PC-3 (cell line): ENCODE measurements at regions not wholly inside any gene's neighbourhood (a gene's known extent, or its start where the extent isn't known, plus 50 kb on each side); places are given as distances from the start of the nearest gene placed in this dataset.

ENCODE experiments used
- ATAC-seq: fragments of 200-7000 bp; cut with Tn5 transposase; 2 replicates; pipeline ENCODE4 v1.9.1; 2020; ENCODE audit warnings: mild to moderate bottlenecking, moderate library complexity
- BruUV-seq: library from RNA; stranded (reverse); fragments of 400-500 nt; replicated peaks from 2 replicates; lab custom pipeline; 2021; lab: Mats Ljungman, UMichigan
- CTCF ChIA-PET: fragments of 300-600 bp; sonication (Branson Sonifier 250); formaldehyde crosslinking; loops from one replicate; lab custom pipeline; 2022; ENCODE audit warnings: antibody characterized with exemption; lab: Charles Lee
- POLR2A ChIA-PET: fragments of 300-600 bp; sonication (Branson Sonifier 250); formaldehyde crosslinking; loops from one replicate; lab custom pipeline; 2022; ENCODE audit warnings: antibody characterized with exemption; ENCODE audit not compliant: unreplicated experiment; lab: Charles Lee
- DNase-seq: peaks from one replicate; pipeline ENCODE4 v3.0.0-alpha.2; 2015
- H2AFZ ChIP-seq: fragments of 300-600 bp; sonication (generic); 2 replicates; pipeline ENCODE4 v1.6.0; 2016; ENCODE audit warnings: antibody characterized with exemption, low read length
- H3F3A ChIP-seq: fragments of 300-600 bp; sonication (generic); one replicate; pipeline ENCODE4 v1.6.0; 2017; ENCODE audit warnings: antibody characterized with exemption, low read length, control low read depth, mild to moderate bottlenecking; ENCODE audit not compliant: unreplicated experiment
- H3K27ac ChIP-seq: fragments of 300-600 bp; sonication (generic); 2 replicates; pipeline ENCODE4 v1.5.1; 2016; ENCODE audit warnings: mild to moderate bottlenecking, low read length
- H3K27me3 ChIP-seq: fragments of 300-600 bp; sonication (generic); 2 replicates; pipeline ENCODE4 v1.6.1; 2016; ENCODE audit warnings: low read length, mixed read lengths
- H3K36me3 ChIP-seq: fragments of 300-600 bp; sonication (generic); 2 replicates; pipeline ENCODE4 v1.6.1; 2016; ENCODE audit warnings: low read depth, mixed run types, low read length, mixed read lengths
- H3K4me1 ChIP-seq: fragments of 300-600 bp; sonication (generic); 2 replicates; pipeline ENCODE4 v1.5.1; 2016; ENCODE audit warnings: low read length; ENCODE audit not compliant: insufficient read depth
- H3K4me2 ChIP-seq: fragments of 300-600 bp; sonication (generic); 2 replicates; pipeline ENCODE4 v1.6.0; 2016; ENCODE audit warnings: low read length
- H3K4me3 ChIP-seq: fragments of 300-600 bp; sonication (generic); 2 replicates; pipeline ENCODE4 v1.5.1; 2016; ENCODE audit warnings: mild to moderate bottlenecking, low read length, mixed read lengths
- H3K79me2 ChIP-seq: fragments of 300-600 bp; sonication (generic); 2 replicates; pipeline ENCODE4 v1.6.1; 2017; ENCODE audit warnings: low read length, mixed read lengths
- H3K9ac ChIP-seq: fragments of 300-600 bp; sonication (generic); 2 replicates; pipeline ENCODE4 v1.6.0; 2016; ENCODE audit warnings: mild to moderate bottlenecking, low read length
- H3K9me2 ChIP-seq: fragments of 300-600 bp; sonication (generic); replicated peaks from 2 replicates; pipeline ENCODE4 v1.6.1; 2016; ENCODE audit warnings: mixed run types, low read length, mixed read lengths
- H3K9me3 ChIP-seq: fragments of 300-600 bp; sonication (generic); 2 replicates; pipeline ENCODE4 v1.6.1; 2016; ENCODE audit warnings: low read length, mixed read lengths
- H4K20me1 ChIP-seq: fragments of 300-600 bp; sonication (generic); 2 replicates; pipeline ENCODE4 v1.6.1; 2016; ENCODE audit warnings: low read length, mixed read lengths
- CTCF ChIP-seq: fragments of 300-600 bp; sonication (generic); conservative IDR thresholded peaks from 2 replicates; pipeline ENCODE4 v1.5.1; 2017; ENCODE audit warnings: antibody characterized with exemption, low read depth, mild to moderate bottlenecking, low read length
- EZH2 ChIP-seq: fragments of 300-600 bp; sonication (generic); IDR thresholded peaks from one replicate; pipeline ENCODE4 v1.6.1; 2017; ENCODE audit warnings: antibody characterized with exemption, mild to moderate bottlenecking, low read length; ENCODE audit not compliant: unreplicated experiment
- EZH2phosphoT487 ChIP-seq: fragments of 300-600 bp; sonication (generic); IDR thresholded peaks from 2 replicates; pipeline ENCODE4 v1.6.1; 2018; ENCODE audit warnings: mild to moderate bottlenecking, antibody characterized with exemption, low read length, borderline replicate concordance
- intact Hi-C: fragments of 100-400 bp; cut with micrococcal nuclease; formaldehyde crosslinking; loops from 2 replicates; pipeline ENCODE4 v1.9.0; 2023

DNA sequence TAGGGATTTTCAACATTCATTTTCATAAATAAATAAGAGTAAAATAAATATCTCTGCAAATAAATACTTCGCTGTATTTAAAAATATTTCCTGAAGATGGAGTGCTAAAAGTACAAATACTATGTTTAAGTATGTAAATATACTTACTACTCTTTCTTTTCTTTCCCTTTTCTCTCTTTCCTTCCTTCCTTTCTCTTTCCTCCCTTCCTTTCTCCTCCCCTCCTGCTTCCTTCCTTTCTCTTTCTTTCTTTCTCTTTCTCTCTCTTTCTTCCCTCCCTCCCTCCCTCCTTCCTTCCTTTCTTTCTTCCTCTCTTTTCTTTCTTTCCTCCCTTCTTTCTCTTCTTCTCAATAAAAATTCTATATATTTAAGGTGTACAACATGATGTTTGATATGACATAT lies 496.1 kb downstream of the CCSER2 start:
- no peak for TF ChIP-seq CTCF
- no peak for TF ChIP-seq EZH2phosphoT487
- TF ChIP-seq EZH2, result no peak
- CTCF ChIA-PET, result no interaction called here

GRCh38 chr10:84825330-84825729 lies 496.9 kb downstream of the CCSER2 start:
- no TSS peak for BruUV-seq
- Histone ChIP-seq H3K27ac (no peak overlapping the region), H3K4me1 (no peaks in the 10 kb centered on the region), H3K9ac (no peak overlapping the region), H3F3A (no peaks in the 10 kb centered on the region), H3K36me3 (no peaks in the 10 kb centered on the region), H3K4me3 (no peak overlapping the region), H3K79me2 (no peaks in the 10 kb centered on the region), H3K9me3 (no peaks in the 10 kb centered on the region), H3K27me3 (no peaks in the 10 kb centered on the region), H3K9me2 (no peaks in the 10 kb centered on the region), H4K20me1 (no peaks in the 10 kb centered on the region), H2AFZ (no peak overlapping the region), H3K4me2 (no peak overlapping the region)
- intact Hi-C loops, result no loop called here
- ATAC-seq, result no peak
- CTCF ChIA-PET, result no interaction called here
- TF ChIP-seq EZH2, result no peak
- TF ChIP-seq CTCF, result no peak
- TF ChIP-seq EZH2phosphoT487, result no peak
- POLR2A ChIA-PET, result no interaction called here
- DNase-seq, result no peak

More for the DNA sequence above, 496.1 kb downstream of the CCSER2 start:
- H3K27me3 ChIP-seq, result no peaks in the 10 kb centered on the region
- POLR2A ChIA-PET, result no interaction called here
- ATAC-seq (no peak), DNase-seq (no peak)
- H3K27ac ChIP-seq, result no peak overlapping the region
- no peaks in the 10 kb centered on the region for H4K20me1 ChIP-seq
- no TSS peak for BruUV-seq
- H3K9ac ChIP-seq, result no peak overlapping the region
- no peaks in the 10 kb centered on the region for H3K9me2 ChIP-seq
- no peak overlapping the region for H2AFZ ChIP-seq
- no peaks in the 10 kb centered on the region for H3K36me3 ChIP-seq
- no peaks in the 10 kb centered on the region for H3F3A ChIP-seq
- no peaks in the 10 kb centered on the region for H3K9me3 ChIP-seq
- H3K4me3 ChIP-seq, result no peak overlapping the region
- H3K4me2 ChIP-seq, result no peak overlapping the region
- intact Hi-C loops, result no loop called here
- H3K4me1 ChIP-seq, result no peaks in the 10 kb centered on the region
- no peaks in the 10 kb centered on the region for H3K79me2 ChIP-seq

- H3K4me3 ChIP-seq, result no peak overlapping the region
- TF ChIP-seq CTCF (no peak), EZH2 (no peak), EZH2phosphoT487 (no peak)
- H3K9ac ChIP-seq, result no peak overlapping the region
- H3K4me1 ChIP-seq, result no peaks in the 10 kb centered on the region
- H3K27ac ChIP-seq, result no peak overlapping the region
- H3K9me3 ChIP-seq, result no peaks in the 10 kb centered on the region
- no peaks in the 10 kb centered on the region for H4K20me1 ChIP-seq
- intact Hi-C loops, result no loop called here
- no peak for ATAC-seq
- H3K9me2 ChIP-seq, result no peaks in the 10 kb centered on the region
- no peaks in the 10 kb centered on the region for H3K36me3 ChIP-seq
- DNase-seq, result no peak
- H3K27me3 ChIP-seq, result no peaks in the 10 kb centered on the region
- POLR2A ChIA-PET, result no interaction called here
- no TSS peak for BruUV-seq
- H3K4me2 ChIP-seq, result no peak overlapping the region
- H3K79me2 ChIP-seq, result no peaks in the 10 kb centered on the region
- CTCF ChIA-PET, result no interaction called here
- H2AFZ ChIP-seq, result no peak overlapping the region
- H3F3A ChIP-seq, result no peaks in the 10 kb centered on the region
Measured at GRCh38 chr10:84826704-84827103, 498.3 kb downstream of the CCSER2 start.
